GM18861 (cell line): ENCODE measurements at regions not wholly inside any gene's neighbourhood (a gene's known extent, or its start where the extent isn't known, plus 50 kb on each side); places are given as distances from the start of the nearest gene placed in this dataset.

Source experiments
- ATAC-seq: cut with Tn5 transposase; IDR thresholded peaks from one replicate; pipeline ENCODE4 v1.9.1; 2021; ENCODE audit not compliant: unreplicated experiment

- no peak for ATAC-seq
Measured at GRCh38 chr6:105817961-105818360, 268.2 kb upstream of the PRDM1 start.

GRCh38 chr6:105817370-105817769, 268.8 kb upstream of the PRDM1 start:
- no peak for ATAC-seq

DNA sequence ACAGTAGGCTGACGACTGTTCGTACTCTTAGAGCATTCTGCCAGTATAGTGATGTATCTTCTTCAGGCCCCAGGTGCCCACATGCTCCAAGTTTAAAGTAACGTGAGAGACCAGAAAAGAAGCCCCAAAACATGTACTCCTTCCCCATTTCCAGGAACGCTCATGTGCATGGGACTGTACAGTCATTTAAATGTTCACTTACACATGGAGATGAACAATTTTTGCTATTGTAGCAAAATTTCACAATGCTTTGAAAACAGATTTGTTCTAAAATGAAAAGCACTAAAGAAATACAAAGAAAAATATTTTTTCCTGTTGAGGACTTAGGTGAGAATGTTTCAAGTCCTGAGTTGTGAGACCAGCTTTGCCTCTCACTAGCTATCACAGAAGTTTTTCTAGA, 269.3 kb upstream of the PRDM1 start:
- ATAC-seq: no peak

GRCh38 chr6:105815661-105816555, 270.2 kb upstream of the PRDM1 start:
- no peak for ATAC-seq

DNA sequence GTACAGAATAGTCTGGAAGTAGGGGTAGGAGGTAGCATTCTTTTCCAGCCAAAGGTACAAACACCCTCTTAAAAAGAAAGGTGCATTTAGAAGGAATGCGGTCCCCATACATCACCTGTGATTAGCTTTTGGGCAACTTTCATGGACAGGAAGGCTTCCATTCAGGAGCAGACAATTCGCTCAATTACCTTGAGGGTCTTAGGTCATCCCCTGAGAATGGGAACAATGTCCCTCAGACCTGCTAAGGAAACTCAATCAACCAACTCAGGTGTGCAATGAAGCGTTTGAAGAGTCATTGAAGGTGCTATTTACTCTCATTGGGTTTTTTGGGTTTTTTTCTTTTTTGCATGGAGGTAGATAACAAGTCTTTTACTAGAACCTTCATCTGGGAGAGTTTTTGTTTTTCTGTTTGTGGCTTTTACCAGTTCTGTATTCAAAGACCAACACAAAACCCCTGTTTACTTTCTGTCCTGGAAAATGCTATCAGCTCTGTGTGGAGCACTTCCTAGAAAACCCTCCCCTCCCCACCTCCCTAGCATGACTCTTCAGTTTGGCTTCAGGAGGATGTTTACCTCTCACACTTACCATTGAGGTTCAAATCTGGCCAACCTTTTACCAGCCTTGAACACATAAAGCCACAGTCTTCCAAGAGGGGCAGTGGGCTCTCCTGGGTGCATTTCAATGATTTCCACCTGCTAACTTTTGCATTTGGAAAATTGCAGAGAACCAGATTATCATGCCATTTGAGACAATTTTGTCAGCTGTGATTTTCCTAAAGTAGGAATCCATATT, 271.2 kb upstream of the PRDM1 start:
- ATAC-seq: no peak

- no peak for ATAC-seq
Measured at GRCh38 chr6:105810922-105811482, 275.1 kb upstream of the PRDM1 start.

DNA sequence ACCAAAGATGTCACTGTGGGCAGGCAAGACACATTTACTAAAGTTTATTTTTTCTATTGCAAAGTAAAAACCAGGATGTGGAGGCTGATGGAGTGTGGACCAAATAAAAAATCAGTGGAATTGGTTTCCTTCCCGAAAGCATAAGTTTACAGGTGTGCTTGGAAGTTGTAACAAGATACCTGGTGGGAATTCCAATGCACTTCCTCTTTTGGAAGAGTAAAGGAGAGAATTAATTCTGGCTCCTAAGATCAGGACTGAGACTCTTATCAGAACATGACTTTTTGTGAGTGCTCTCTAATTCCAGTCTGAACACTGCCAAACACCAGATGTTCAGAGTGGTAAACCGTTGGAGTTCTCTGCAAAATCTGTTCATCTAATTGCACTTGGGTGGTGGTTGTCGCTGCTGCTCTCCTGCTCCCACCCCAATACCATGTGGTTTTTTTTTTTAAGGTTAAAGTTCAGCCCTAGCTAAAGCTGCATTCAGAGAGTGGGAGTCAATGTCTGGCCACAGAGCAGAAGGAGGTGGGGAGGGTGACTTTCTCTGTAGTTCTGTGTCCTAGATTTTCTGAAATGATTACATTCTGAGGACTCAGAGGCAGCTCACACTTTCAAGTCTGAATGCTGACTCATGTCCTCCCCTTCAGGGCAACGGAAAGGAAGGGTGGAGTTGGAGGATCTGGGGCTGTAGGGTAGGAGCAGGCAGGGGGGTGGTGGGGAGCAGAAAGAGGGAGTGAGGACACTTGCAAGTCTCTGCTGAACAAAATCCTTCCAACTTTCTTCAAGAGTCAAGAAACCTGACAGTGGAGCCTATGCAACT, 275.8 kb upstream of the PRDM1 start:
- ATAC-seq: peak; percentile 69

DNA sequence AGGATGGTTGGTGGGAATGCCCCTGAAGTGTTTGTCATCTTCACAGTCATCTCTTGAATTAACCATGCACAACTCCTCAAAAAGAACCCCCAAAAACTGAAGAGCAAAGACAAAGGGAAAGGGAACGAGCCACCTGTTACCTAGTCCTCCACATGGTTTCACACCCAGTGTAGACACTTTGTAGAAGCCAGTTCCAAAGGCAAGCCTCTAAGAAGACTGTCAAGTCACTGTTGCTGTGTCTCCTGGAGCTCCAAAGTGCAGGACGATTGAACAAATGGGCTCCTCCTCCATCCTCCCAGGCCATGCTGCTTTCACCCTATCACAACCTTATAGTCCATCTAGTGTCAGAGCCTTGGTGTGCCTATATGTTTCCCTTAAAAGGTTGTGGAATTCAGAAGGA, 277.6 kb upstream of the PRDM1 start:
- no peak for ATAC-seq

DNA sequence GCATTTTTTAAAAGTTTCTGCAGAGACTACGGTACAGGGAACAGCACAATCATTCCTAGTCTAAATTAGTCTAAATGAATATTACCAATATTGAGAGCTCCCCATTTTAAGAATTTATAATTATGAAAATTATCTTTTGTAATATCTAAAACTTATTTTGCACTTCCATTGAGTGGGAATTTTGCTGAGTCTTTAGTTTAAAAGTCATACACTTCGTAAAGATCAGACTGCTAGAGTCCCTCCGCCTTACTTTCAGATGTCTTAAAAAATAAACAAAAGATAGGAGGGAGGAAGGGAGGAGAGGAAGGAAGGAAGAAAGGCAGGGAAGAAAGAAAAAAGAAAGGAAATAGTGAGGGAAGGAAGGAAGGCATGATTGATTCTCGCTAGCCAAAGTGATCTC, 278.2 kb upstream of the PRDM1 start:
- ATAC-seq: no peak

GRCh38 chr6:105806486-105806920, 279.6 kb upstream of the PRDM1 start:
- ATAC-seq: no peak

DNA sequence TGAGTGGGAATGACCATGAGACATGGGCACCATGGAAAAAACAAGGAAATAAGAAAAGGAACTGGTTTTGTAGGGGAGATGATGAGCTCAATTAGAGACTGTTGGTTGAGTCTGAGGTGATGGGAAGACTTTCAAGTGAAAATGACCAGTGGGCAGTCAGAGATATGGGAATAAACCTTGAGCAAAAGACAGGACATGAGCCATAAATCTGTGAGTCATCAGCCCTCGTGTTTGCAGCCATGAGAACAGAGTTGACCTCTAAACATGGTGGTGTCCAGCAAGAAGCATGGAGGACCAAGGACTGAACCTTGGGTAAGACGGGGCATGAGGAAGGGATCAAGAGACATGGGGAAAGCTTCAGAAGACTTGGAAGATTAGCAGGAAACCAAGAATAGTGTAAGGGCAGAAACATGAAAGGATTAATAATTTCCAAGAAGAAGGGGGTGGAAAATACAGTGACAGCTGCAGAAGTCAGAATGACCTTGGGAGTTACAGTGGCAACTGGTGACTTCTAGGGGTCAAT, 280.6 kb upstream of the PRDM1 start:
- no peak for ATAC-seq

GRCh38 chr6:105804424-105804823, 281.7 kb upstream of the PRDM1 start:
- ATAC-seq: no peak

GRCh38 chr6:105804000-105804399, 282.1 kb upstream of the PRDM1 start:
- no peak for ATAC-seq

- ATAC-seq: no peak
Measured at GRCh38 chr6:105803442-105803841, 282.7 kb upstream of the PRDM1 start.

GRCh38 chr6:105802703-105803102, 283.4 kb upstream of the PRDM1 start:
- no peak for ATAC-seq

DNA sequence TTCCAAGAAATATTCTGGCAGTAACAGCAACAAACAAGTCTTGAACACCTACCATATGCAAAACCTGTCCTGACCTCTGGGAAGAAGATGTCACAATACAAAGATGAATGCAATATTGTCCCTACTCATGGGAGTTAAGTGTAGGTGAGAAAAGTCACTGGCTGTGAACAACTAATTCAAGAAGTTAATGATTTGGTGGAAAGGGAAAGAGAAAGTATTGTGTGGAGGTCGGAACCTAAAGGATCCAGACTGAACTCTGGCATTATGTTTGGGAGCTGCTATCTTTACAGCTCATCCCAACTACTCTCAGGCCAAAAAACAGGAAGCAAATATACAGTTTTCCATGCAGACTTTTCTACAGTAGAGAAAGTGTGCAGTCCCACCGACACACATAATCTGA, 285.3 kb upstream of the PRDM1 start:
- ATAC-seq: no peak

DNA sequence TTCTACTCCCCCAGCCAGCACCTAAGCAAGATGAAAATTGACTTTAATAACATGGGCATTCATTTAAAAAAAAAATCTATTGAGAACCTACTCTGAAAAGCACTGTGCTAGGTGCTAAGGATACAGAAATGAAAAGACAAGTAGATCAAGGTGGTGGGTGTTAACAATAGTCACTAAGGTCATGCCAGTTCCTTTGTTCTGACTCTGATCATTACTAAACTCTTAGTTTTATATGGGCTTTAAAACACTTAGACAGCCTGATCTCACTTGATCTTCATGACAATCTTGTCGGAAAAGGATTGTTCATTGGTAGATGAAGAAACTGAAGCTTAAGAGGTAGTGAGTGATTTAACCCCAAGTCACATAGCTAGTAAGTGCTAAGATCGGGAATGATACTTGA, 285.7 kb upstream of the PRDM1 start:
- no peak for ATAC-seq

DNA sequence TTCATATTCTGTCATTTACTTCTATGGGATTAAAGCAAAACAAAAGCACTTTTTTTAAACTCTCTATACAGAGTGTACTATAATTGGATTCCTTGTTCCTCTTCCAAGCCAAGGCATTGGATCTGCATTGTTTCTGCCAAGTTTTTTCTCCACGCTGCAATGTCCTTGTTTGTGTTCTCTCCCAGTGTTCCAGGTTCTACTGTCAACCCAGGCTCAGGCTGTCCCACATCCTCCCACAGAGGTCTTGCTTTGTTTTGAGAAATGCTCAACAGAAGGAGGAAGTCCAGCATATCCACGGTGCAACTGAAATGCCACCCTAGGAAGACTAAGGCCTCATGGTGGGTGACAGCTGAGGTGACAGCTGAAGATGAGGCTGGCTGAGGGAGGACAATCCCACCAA, 287.1 kb upstream of the PRDM1 start:
- ATAC-seq: no peak

DNA sequence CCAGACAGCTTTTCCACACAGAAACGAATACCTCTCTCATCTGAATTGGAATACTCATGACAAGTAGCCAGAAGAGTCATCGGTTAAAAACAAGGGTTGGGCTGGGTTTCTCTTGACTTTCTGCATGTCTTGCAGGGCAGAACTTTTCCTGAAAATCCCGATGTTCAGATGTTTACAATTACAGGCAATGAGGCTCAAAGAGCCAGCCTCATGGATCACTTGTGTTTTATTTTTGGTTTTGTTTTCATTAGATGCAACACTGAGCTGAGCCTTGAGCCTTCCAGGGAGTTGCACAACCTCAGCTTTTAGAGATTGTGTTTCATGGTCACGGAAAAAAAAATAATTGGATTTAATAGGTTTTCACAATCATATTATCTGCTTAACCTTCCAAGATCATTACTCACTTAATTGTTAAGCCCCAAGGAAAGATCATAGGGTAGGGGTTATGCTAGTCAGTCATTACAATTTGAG, 288.1 kb upstream of the PRDM1 start:
- ATAC-seq: no peak

DNA sequence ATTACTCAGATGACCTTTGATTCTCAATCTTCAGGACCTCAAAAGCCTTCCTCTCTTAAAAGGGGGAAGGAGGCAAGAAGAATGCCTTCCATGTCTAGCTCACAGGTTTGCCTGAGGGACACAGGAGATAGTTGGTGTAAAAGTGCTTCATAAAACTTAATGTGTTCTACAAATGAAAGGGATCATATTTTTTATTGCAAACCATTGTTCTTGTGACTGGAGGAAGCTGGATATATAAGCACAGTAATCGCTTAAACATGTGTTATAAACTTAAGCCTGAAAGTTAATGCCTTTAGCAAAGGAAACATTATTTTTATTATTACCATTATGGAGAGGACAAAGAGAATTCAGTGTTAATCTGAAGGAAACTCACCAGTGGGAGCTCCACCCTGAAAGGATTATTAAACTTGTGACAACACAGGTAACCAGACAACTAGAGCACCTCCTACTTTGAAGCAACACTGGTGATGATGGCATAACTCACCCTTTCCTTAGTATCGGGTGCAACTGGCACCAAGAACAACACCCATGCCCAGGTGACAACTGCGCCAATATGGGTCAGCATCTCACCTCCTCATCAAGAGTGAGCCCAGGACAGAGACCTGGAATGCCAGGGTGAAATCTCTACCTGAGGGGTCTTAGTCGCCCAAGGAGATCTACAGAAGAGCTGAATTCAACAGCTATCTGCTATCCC, 288.7 kb upstream of the PRDM1 start:
- ATAC-seq: no peak
